Glutamatergic neuron (in vitro differentiated cells): ENCODE measurements at regions not wholly inside any gene's neighbourhood (a gene's known extent, or its start where the extent isn't known, plus 50 kb on each side); places are given as distances from the start of the nearest gene placed in this dataset.

ENCODE experiments used
- DNase-seq: peaks from one replicate; pipeline ENCODE4 v3.0.0; 2022
- H3K27ac Mint-ChIP-seq: one replicate; pipeline ENCODE4 v1.8.0; 2020; ENCODE audit warnings: mild to moderate bottlenecking, mixed read lengths, inconsistent platforms; ENCODE audit not compliant: unreplicated experiment
- H3K27me3 Mint-ChIP-seq: one replicate; pipeline ENCODE4 v1.8.0; 2020; ENCODE audit warnings: mild to moderate bottlenecking, moderate library complexity, mixed read lengths, inconsistent platforms; ENCODE audit not compliant: unreplicated experiment
- H3K36me3 Mint-ChIP-seq: one replicate; pipeline ENCODE4 v1.8.0; 2020; ENCODE audit warnings: mild to moderate bottlenecking, mixed read lengths, inconsistent platforms; ENCODE audit not compliant: unreplicated experiment
- H3K4me1 Mint-ChIP-seq: one replicate; pipeline ENCODE4 v1.8.0; 2020; ENCODE audit warnings: mild to moderate bottlenecking, low read depth, mixed read lengths, inconsistent platforms; ENCODE audit not compliant: unreplicated experiment
- H3K4me3 Mint-ChIP-seq: one replicate; pipeline ENCODE4 v1.8.0; 2020; ENCODE audit warnings: mild to moderate bottlenecking, mixed read lengths, inconsistent platforms; ENCODE audit not compliant: unreplicated experiment
- H3K9me3 Mint-ChIP-seq: one replicate; pipeline ENCODE4 v1.8.0; 2020; ENCODE audit warnings: mild to moderate bottlenecking, moderate library complexity, mixed read lengths, inconsistent platforms; ENCODE audit not compliant: unreplicated experiment
- TF ChIP-seq, protein P1 (sequence below): fragments of 200-600 bp; sonication (generic); IDR thresholded peaks from one replicate; pipeline ENCODE4 v1.5.0; 2021; ENCODE audit not compliant: partially characterized antibody, unreplicated experiment

GRCh38 chr3:163779396-163780344 is 1298.6 kb downstream of the SI start:
- H3K27ac Mint-ChIP-seq: no peak overlapping the region
- no peak for DNase-seq
- no peaks in the 10 kb centered on the region for H3K4me1 Mint-ChIP-seq
- no peaks in the 10 kb centered on the region for H3K27me3 Mint-ChIP-seq
- TF ChIP-seq, protein P1, sequence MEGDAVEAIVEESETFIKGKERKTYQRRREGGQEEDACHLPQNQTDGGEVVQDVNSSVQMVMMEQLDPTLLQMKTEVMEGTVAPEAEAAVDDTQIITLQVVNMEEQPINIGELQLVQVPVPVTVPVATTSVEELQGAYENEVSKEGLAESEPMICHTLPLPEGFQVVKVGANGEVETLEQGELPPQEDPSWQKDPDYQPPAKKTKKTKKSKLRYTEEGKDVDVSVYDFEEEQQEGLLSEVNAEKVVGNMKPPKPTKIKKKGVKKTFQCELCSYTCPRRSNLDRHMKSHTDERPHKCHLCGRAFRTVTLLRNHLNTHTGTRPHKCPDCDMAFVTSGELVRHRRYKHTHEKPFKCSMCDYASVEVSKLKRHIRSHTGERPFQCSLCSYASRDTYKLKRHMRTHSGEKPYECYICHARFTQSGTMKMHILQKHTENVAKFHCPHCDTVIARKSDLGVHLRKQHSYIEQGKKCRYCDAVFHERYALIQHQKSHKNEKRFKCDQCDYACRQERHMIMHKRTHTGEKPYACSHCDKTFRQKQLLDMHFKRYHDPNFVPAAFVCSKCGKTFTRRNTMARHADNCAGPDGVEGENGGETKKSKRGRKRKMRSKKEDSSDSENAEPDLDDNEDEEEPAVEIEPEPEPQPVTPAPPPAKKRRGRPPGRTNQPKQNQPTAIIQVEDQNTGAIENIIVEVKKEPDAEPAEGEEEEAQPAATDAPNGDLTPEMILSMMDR: no peak
- H3K36me3 Mint-ChIP-seq: no peaks in the 10 kb centered on the region
- H3K9me3 Mint-ChIP-seq: peaks cover 3% of the 10 kb centered on the region
- no peak overlapping the region for H3K4me3 Mint-ChIP-seq

- TF ChIP-seq, protein P1: no peak
- H3K4me3 Mint-ChIP-seq: no peak overlapping the region
- no peak for DNase-seq
- H3K27ac Mint-ChIP-seq: no peak overlapping the region
- no peaks in the 10 kb centered on the region for H3K36me3 Mint-ChIP-seq
- H3K9me3 Mint-ChIP-seq: peaks cover 1% of the 10 kb centered on the region
- H3K27me3 Mint-ChIP-seq: no peaks in the 10 kb centered on the region
- H3K4me1 Mint-ChIP-seq: no peaks in the 10 kb centered on the region
Measured at GRCh38 chr3:163776743-163777142, 1301.6 kb downstream of the SI start.

DNA sequence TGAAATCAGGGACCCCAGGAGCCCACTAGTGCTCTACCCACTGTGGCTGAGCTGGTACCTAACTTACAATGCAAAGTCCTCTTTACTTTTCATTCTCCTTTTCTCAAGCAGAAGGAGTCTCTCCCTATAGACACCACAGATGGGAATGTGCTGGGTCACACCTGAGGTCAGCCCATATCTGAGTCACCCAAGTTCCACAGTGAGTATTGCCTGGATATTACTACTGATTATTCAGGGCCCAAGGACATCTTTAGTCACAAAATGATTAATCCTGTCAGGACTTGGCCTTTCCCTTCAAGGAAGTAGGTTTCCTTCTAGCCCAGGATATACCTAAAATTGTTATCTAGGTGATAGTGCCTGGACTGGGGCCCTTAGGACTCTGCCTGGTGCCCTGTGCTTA is 1305.2 kb downstream of the SI start:
- TF ChIP-seq, protein P1: no peak

DNA sequence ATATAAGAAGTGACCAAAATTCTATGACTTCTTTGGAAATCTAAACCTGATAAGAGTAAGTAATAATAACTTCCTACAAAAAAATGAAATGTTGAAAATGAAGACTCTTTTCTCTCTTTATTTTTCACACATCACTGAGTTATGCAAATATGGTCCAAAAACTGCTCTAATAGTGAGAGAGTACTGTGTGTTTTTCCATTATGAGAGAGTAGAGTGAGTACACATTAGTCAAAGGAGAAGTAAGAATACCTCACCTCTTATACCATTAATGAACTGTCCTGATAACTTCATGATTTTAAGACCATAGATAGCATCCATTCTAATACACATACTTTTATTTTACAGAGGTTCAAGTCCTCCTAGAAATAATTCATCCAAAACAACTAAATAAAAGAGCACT is 1310.2 kb downstream of the SI start:
- TF ChIP-seq, protein P1: no peak
- Mint-ChIP-seq H3K27ac (no peak overlapping the region), H3K36me3 (no peaks in the 10 kb centered on the region), H3K9me3 (no peaks in the 10 kb centered on the region), H3K27me3 (no peaks in the 10 kb centered on the region), H3K4me1 (no peaks in the 10 kb centered on the region), H3K4me3 (no peak overlapping the region)
- DNase-seq: no peak

More for the DNA sequence above, 1305.2 kb downstream of the SI start:
- Mint-ChIP-seq H3K4me3 (no peak overlapping the region), H3K9me3 (peaks cover 1% of the 10 kb centered on the region), H3K36me3 (no peaks in the 10 kb centered on the region), H3K4me1 (no peaks in the 10 kb centered on the region), H3K27me3 (no peaks in the 10 kb centered on the region), H3K27ac (no peak overlapping the region)
- no peak for DNase-seq

DNA sequence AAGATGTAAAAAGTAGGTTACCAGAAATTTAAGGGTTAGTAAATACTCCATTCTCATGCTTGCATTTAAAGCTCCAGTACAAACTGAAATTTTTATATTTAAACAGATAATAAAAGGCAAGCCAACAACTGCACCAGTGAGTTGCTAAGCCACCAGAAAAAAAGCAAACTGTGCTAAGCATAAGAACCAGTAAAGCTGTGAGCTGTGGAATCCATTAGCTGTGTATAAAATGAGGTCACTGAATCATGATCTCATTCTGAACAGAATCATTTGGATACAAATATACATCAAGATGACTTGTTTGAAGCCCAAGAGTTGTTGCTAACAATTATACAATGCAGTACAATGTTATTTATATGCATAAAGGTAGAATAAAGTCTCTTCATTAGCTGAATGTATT is 1312.2 kb downstream of the SI start:
- Mint-ChIP-seq H3K4me1 (no peaks in the 10 kb centered on the region), H3K27me3 (no peaks in the 10 kb centered on the region), H3K36me3 (no peaks in the 10 kb centered on the region), H3K4me3 (no peak overlapping the region), H3K27ac (no peak overlapping the region), H3K9me3 (no peaks in the 10 kb centered on the region)
- TF ChIP-seq, protein P1: no peak
- no peak for DNase-seq
